Esophagus squamous epithelium (tissue), 4 donors: ENCODE measurements at regions not wholly inside any gene's neighbourhood (a gene's known extent, or its start where the extent isn't known, plus 50 kb on each side); places are given as distances from the start of the nearest gene placed in this dataset.

Source experiments
- CTCF ChIP-seq, 6 experiments: fragments of 450-650 bp in 4 of 6; fragments of 200-600 bp in 2 of 6; sonication (generic) in 2 of 6; IDR thresholded peaks; one replicate each; pipeline ENCODE4 v1.5.1; 2016 to 2019; ENCODE audit warnings: antibody characterized with exemption in 6 of 6, mild to moderate bottlenecking in 4 of 6, moderate library complexity in 4 of 6
- POLR2A ChIP-seq, 4 donors: fragments of 450-650 bp; IDR thresholded peaks; one replicate each; pipeline ENCODE4 v1.6.1; 2017; ENCODE audit warnings: antibody characterized with exemption in 4 of 4, mild to moderate bottlenecking in 4 of 4, moderate library complexity in 3 of 4

GRCh38 chr13:111853721-111854120, 213.2 kb upstream of the SOX1 start:
- TF ChIP-seq CTCF (IDR thresholded peaks at IDR 0.05) (no peak), POLR2A (IDR thresholded peaks at IDR 0.05) (no peak)
